OCI-LY3 (cell line): ENCODE measurements at regions not wholly inside any gene's neighbourhood (a gene's known extent, or its start where the extent isn't known, plus 50 kb on each side); places are given as distances from the start of the nearest gene placed in this dataset.

ENCODE experiments used
- H2AFZ ChIP-seq: fragments of 200-600, 300-600 bp; shearing (Covaris generic); 2 replicates; pipeline ENCODE4 v1.6.0; 2014; ENCODE audit warnings: antibody characterized with exemption, low read depth, low read length
- H3K27ac ChIP-seq: fragments of 200-600, 300-600 bp; sonication (generic); 2 replicates; pipeline ENCODE4 v1.5.1; 2014; ENCODE audit warnings: mild to moderate bottlenecking, low read length, moderate library complexity, mixed read lengths
- H3K27me3 ChIP-seq: fragments of 200-600, 300-600 bp; sonication (generic); 2 replicates; pipeline ENCODE4 v1.6.1; 2014; ENCODE audit warnings: low read depth, low read length, mixed read lengths
- H3K36me3 ChIP-seq: fragments of 200-600, 300-600 bp; sonication (generic); replicated peaks from 2 replicates; pipeline ENCODE3; 2014; ENCODE audit warnings: low read depth, low read length, mixed read lengths
- H3K4me1 ChIP-seq: fragments of 300-600, 200-600 bp; sonication (generic); 2 replicates; pipeline ENCODE4 v1.6.1; 2014; ENCODE audit warnings: low read length, mixed read lengths
- H3K4me2 ChIP-seq: fragments of 200-600, 300-600 bp; sonication (generic); 2 replicates; pipeline ENCODE4 v1.6.1; 2014; ENCODE audit warnings: low read length, mixed read lengths
- H3K4me3 ChIP-seq: fragments of 300-600, 200-600 bp; sonication (generic); 2 replicates; pipeline ENCODE4 v1.5.1; 2014; ENCODE audit warnings: antibody characterized with exemption, mild to moderate bottlenecking, low read length, moderate library complexity
- H3K79me2 ChIP-seq: fragments of 300-600, 200-600 bp; shearing (Covaris generic); 2 replicates; pipeline ENCODE4 v1.6.1; 2014; ENCODE audit warnings: mild to moderate bottlenecking, low read length, mixed read lengths
- H3K9ac ChIP-seq: fragments of 300-600, 200-600 bp; shearing (Covaris generic); 2 replicates; pipeline ENCODE4 v1.6.0; 2014; ENCODE audit warnings: mild to moderate bottlenecking, low read length, moderate library complexity
- H3K9me3 ChIP-seq: fragments of 200-600, 300-600 bp; shearing (Covaris generic); 2 replicates; pipeline ENCODE4 v1.6.1; 2014; ENCODE audit warnings: low read length, mixed read lengths; ENCODE audit not compliant: insufficient read depth
- H4K20me1 ChIP-seq: fragments of 200-600, 300-600 bp; sonication (generic); 2 replicates; pipeline ENCODE4 v1.6.1; 2016; ENCODE audit warnings: low read length, mixed read lengths; ENCODE audit not compliant: insufficient read depth
- EZH2phosphoT487 ChIP-seq: fragments of 200-600 bp; shearing (Covaris generic); IDR thresholded peaks from 2 replicates; pipeline ENCODE4 v1.6.1; 2018; ENCODE audit warnings: antibody characterized with exemption, mixed run types, low read depth
- TF ChIP-seq, protein P1 (sequence below): fragments of 200-600, 300-600 bp; sonication (generic); IDR thresholded peaks from 2 replicates; pipeline ENCODE4 v1.5.1; 2014; ENCODE audit warnings: antibody characterized with exemption, low read length, low read depth

DNA sequence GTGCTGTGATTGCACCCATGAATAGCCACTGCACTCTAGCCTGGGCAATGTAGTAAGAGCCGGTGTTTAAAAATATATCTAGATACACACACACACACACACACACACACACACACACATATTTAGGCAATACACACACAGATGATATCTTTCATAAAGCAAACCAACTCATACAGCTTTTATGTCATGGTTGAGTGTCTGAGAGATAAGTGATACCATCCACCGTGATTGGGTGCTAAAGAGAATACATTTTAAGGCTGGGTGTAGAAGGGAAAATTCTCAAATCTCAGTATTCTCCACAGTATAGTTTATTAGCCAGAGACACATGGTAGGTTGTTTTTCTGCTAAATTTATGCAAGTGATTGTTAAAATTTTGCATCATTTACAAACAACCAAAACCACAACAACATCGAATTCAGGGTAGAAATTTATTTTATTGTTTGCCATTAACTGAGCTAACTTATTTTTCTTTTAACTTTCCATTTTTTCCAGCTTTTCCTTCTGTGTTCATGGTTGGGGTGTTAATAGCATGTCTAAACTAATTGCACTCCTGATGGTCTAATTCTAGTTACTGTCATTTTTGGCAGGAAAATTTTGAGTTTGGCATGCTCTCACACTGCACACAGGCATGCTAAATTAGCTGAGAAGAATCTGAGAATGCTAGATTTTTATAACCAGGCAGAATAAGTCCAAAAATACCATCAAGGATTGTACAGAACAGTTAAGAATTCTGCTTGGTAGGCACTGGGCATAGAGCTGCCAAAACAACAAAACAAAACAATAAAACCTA, 57.9 kb upstream of the SYPL1 start:
- Histone ChIP-seq H3K27me3 (no peaks in the 10 kb centered on the region), H3K9me3 (no peaks in the 10 kb centered on the region), H2AFZ (no peak overlapping the region), H3K27ac (no peak overlapping the region), H3K4me1 (peaks cover 19% of the 10 kb centered on the region), H3K79me2 (no peaks in the 10 kb centered on the region), H3K36me3 (no peaks in the 10 kb centered on the region), H4K20me1 (no peaks in the 10 kb centered on the region), H3K4me3 (no peak overlapping the region), H3K4me2 (no peak overlapping the region), H3K9ac (no peak overlapping the region)
- no peak for TF ChIP-seq EZH2phosphoT487
- TF ChIP-seq, protein P1, sequence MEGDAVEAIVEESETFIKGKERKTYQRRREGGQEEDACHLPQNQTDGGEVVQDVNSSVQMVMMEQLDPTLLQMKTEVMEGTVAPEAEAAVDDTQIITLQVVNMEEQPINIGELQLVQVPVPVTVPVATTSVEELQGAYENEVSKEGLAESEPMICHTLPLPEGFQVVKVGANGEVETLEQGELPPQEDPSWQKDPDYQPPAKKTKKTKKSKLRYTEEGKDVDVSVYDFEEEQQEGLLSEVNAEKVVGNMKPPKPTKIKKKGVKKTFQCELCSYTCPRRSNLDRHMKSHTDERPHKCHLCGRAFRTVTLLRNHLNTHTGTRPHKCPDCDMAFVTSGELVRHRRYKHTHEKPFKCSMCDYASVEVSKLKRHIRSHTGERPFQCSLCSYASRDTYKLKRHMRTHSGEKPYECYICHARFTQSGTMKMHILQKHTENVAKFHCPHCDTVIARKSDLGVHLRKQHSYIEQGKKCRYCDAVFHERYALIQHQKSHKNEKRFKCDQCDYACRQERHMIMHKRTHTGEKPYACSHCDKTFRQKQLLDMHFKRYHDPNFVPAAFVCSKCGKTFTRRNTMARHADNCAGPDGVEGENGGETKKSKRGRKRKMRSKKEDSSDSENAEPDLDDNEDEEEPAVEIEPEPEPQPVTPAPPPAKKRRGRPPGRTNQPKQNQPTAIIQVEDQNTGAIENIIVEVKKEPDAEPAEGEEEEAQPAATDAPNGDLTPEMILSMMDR, result no peak

DNA sequence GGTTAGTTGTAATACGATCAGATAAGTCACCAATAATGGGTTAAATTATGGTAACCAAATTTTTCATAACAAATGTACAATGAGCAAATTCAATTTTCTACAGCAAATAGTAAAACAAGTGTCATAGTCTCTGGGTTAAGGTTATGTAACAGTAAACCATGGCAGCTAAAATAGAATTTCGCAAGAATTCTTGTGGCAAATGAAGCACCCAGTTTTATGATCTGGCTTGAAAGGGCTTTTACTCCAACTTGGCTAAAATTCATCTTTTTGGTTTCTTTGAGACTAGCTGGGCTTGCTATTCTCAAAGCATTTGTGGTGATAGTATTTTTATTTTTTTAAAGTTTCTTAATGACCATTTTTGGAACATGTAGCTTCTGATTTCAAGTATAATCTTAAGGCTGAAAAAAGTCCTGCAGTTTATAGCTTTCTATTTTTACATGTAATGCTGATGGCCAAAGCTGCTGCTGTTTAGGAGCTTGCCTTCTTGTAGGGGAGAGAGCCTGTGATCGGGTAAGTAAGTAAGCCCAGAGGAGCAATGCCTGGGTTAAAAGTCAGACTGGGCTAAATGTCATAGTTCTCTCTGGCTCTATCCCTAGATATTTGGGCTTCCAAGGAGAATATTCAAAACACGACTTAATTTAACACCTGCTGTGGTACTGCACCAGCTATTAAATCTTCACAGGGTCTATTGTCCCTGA, 55.5 kb upstream of the SYPL1 start:
- no peaks in the 10 kb centered on the region for H3K27me3 ChIP-seq
- no peaks in the 10 kb centered on the region for H4K20me1 ChIP-seq
- peaks cover 5% of the 10 kb centered on the region; the same call in 1 of the 2 replicates for H3K9me3 ChIP-seq
- H2AFZ ChIP-seq, result no peak overlapping the region
- H3K4me2 ChIP-seq, result no peak overlapping the region
- TF ChIP-seq, protein P1, result no peak
- no peak for TF ChIP-seq EZH2phosphoT487
- H3K36me3 ChIP-seq, result peaks cover 4% of the 10 kb centered on the region
- H3K79me2 ChIP-seq, result no peaks in the 10 kb centered on the region
- no peak overlapping the region for H3K4me3 ChIP-seq
- peaks cover 20% of the 10 kb centered on the region for H3K4me1 ChIP-seq
- no peak overlapping the region for H3K27ac ChIP-seq
- H3K9ac ChIP-seq, result no peak overlapping the region

DNA sequence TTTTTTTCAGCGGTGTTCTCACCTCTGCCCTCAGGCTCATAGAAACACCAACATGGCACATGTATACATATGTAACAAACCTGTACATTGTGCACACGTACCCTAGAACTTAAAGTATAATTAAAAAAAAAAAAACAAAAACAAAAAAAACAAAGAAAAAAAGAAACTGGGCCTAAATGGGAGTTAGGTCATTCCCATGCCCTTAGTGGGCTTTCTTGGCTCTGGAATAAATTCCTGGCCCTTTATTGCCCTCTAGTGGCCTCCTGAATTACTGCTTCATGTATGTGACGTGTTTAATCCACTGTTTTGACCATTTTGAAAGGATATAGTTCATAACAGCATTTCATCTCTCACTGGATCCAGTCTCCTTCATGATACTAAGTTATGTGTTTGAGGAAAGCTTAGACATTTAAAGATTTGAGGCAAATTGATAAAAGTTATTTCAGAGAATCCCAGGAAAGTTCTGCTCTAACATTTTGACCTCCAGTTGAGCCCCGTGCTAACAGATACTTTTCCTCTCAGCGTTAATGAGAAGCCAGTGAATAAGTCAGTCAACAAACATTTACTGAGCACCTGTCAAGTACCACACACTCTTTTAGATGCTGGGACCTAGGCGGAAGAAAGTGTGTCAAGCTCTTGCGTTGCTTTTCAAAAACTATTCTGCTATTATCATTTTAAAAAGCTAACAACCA, 54.7 kb upstream of the SYPL1 start:
- H4K20me1 ChIP-seq, result no peaks in the 10 kb centered on the region
- peaks cover 5% of the 10 kb centered on the region; the same call in 1 of the 2 replicates for H3K9me3 ChIP-seq
- H3K4me2 ChIP-seq, result peak overlapping the region; percentile 50
- H3K4me3 ChIP-seq, result no peak overlapping the region
- H3K27ac ChIP-seq, result no peak overlapping the region
- H3K79me2 ChIP-seq, result no peaks in the 10 kb centered on the region
- TF ChIP-seq EZH2phosphoT487, result no peak
- TF ChIP-seq, protein P1, result peak; percentile 85
- H3K4me1 ChIP-seq, result peaks cover 20% of the 10 kb centered on the region
- H3K9ac ChIP-seq, result no peak overlapping the region
- H3K36me3 ChIP-seq, result peaks cover 4% of the 10 kb centered on the region
- H2AFZ ChIP-seq, result peak overlapping the region; percentile 72
- H3K27me3 ChIP-seq, result no peaks in the 10 kb centered on the region

DNA sequence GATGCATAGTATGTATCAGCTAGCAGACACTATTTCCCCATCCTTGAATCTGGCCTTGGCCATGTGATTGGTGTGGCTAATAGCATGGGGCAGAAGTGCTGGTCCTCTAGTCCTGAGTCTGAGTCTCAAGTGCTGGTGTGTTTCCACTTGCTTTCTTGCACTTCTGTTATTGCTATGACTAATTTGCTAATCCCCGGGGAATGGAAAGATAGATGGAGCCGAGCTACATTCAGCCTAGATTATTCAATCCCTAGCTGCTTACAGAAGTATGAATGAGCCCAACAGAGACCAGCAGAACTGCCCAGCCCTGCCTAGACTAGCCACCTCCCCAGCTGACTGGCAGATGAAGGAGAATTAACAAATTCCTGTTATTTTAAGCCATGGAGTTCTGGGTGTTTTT, 53.2 kb upstream of the SYPL1 start:
- Histone ChIP-seq H2AFZ (no peak overlapping the region), H3K9ac (no peak overlapping the region), H3K4me1 (peaks cover 20% of the 10 kb centered on the region), H3K4me2 (0 out of 2 replicates have a peak overlapping the region, but pooled peaks have one; percentile 6), H3K9me3 (peaks cover 5% of the 10 kb centered on the region; the same call in 1 of the 2 replicates), H3K36me3 (peaks cover 4% of the 10 kb centered on the region), H3K27ac (no peak overlapping the region), H3K4me3 (no peak overlapping the region), H3K27me3 (no peaks in the 10 kb centered on the region), H3K79me2 (no peaks in the 10 kb centered on the region), H4K20me1 (no peaks in the 10 kb centered on the region)
- TF ChIP-seq, protein P1, result no peak
- TF ChIP-seq EZH2phosphoT487, result no peak
